GM12892 (cell line): ENCODE measurements at regions not wholly inside any gene's neighbourhood (a gene's known extent, or its start where the extent isn't known, plus 50 kb on each side); places are given as distances from the start of the nearest gene placed in this dataset.

Experiments used
- POLR2A ChIP-seq: IDR thresholded peaks from 2 replicates; pipeline ENCODE4 v1.6.1; 2011; ENCODE audit warnings: low read depth, low read length, control low read depth
- POLR2AphosphoS5 ChIP-seq: IDR thresholded peaks from 2 replicates; pipeline ENCODE4 v1.6.1; 2011; ENCODE audit warnings: low read depth, low read length, control low read depth
- TAF1 ChIP-seq: IDR thresholded peaks from 2 replicates; pipeline ENCODE4 v1.6.1; 2011; ENCODE audit warnings: low read depth, mild to moderate bottlenecking, control low read depth, low read length, borderline replicate concordance

- TF ChIP-seq POLR2A: no peak
- TF ChIP-seq TAF1: no peak
- TF ChIP-seq POLR2AphosphoS5: no peak
These were observed 63.8 kb upstream of the TBL1X start for GRCh38 chrX:9401051-9401450.
